ENCODE measurements at regions not wholly inside any gene's neighbourhood (a gene's known extent, or its start where the extent isn't known, plus 50 kb on each side); places are given as distances from the start of the nearest gene placed in this dataset.

DNA sequence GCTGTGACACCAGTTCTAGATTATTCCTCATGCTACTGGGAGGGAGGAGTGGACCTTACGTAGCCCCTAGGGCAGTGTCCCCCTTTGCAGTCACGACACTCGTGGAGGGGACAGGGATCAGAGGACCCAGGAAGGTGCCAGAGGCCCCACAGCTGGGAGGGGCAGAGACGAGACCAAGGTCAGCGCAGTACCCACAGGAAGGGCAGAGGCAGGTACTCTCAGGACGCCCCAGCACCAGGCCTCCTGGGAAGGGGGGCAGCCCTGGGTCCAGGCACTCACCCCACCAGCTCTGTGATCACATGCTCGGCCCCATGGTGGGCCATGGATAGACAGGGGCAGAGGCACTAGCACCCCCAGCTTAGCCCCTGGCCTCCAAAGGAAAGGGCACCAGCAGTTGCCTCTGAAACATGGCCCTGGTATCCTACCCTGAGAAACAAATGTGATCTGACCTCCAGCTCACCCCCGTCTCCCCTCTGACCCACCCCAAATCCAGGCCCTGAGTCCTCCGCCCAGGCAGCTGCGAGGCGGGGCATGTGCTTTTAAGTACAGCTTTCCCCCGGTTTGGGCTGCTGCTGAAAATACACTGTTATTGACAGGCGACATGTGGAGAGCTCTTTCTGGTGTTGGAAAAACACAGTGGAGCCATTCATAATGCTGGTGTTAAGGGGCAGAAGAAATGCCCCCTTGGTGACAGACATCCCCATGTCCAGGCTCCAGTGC lies 361.9 kb downstream of the C16orf95 start:
- TF ChIP-seq EZH2 (IDR thresholded peaks at IDR 0.05; ENCODE audit: low read length, missing control alignments) (no peak), CTCF (conservative IDR thresholded peaks at IDR 0.05 in 1 of 2, IDR thresholded peaks at IDR 0.05 in 1 of 2; ENCODE audit: low read depth in 1 of 2, low read length in 2 of 2) (no peak)
